GM18498 (cell line): ENCODE measurements at regions not wholly inside any gene's neighbourhood (a gene's known extent, or its start where the extent isn't known, plus 50 kb on each side); places are given as distances from the start of the nearest gene placed in this dataset.

Source experiments
- ATAC-seq: cut with Tn5 transposase; IDR thresholded peaks from one replicate; pipeline ENCODE4 v1.9.1; 2021; ENCODE audit warnings: mild to moderate bottlenecking, moderate library complexity; ENCODE audit not compliant: unreplicated experiment

GRCh38 chr2:186068139-186068801, 329.7 kb downstream of the FSIP2 start:
- no peak for ATAC-seq

GRCh38 chr2:186069676-186070075, 331.1 kb downstream of the FSIP2 start:
- no peak for ATAC-seq

- no peak for ATAC-seq
Measured at GRCh38 chr2:186085226-186085625, 346.6 kb downstream of the FSIP2 start.

GRCh38 chr2:186093174-186093573, 354.6 kb downstream of the FSIP2 start:
- ATAC-seq: no peak

GRCh38 chr2:186098821-186099220, 360.2 kb downstream of the FSIP2 start:
- no peak for ATAC-seq

- no peak for ATAC-seq
Measured at GRCh38 chr2:186099826-186100225, 361.2 kb downstream of the FSIP2 start.

- ATAC-seq: no peak
Measured at GRCh38 chr2:186100636-186101035, 362.0 kb downstream of the FSIP2 start.

- ATAC-seq: no peak
Measured at GRCh38 chr2:186101616-186102015, 363.0 kb downstream of the FSIP2 start.

- no peak for ATAC-seq
Measured at GRCh38 chr2:186103276-186103675, 364.7 kb downstream of the FSIP2 start.

- no peak for ATAC-seq
Measured at GRCh38 chr2:186105016-186105724, 366.6 kb downstream of the FSIP2 start.

- no peak for ATAC-seq
Measured at GRCh38 chr2:186108470-186108869, 369.9 kb downstream of the FSIP2 start.

- ATAC-seq: no peak
Measured at GRCh38 chr2:186113284-186113683, 372.8 kb upstream of the ZC3H15 start.

- no peak for ATAC-seq
Measured at GRCh38 chr2:186125156-186125555, 360.9 kb upstream of the ZC3H15 start.

GRCh38 chr2:186125625-186126024, 360.4 kb upstream of the ZC3H15 start:
- ATAC-seq: no peak

- no peak for ATAC-seq
Measured at GRCh38 chr2:186126181-186126580, 359.9 kb upstream of the ZC3H15 start.

- ATAC-seq: no peak
Measured at GRCh38 chr2:186129767-186130581, 356.1 kb upstream of the ZC3H15 start.

- no peak for ATAC-seq
Measured at GRCh38 chr2:186130748-186131641, 355.1 kb upstream of the ZC3H15 start.

- no peak for ATAC-seq
Measured at GRCh38 chr2:186135686-186136085, 350.4 kb upstream of the ZC3H15 start.

GRCh38 chr2:186136860-186137259, 349.2 kb upstream of the ZC3H15 start:
- ATAC-seq: no peak

GRCh38 chr2:186138845-186139244, 347.2 kb upstream of the ZC3H15 start:
- ATAC-seq: no peak

- no peak for ATAC-seq
Measured at GRCh38 chr2:186159101-186159500, 327.0 kb upstream of the ZC3H15 start.
